Heart right ventricle (tissue), 16 donors: ENCODE measurements at regions not wholly inside any gene's neighbourhood (a gene's known extent, or its start where the extent isn't known, plus 50 kb on each side); places are given as distances from the start of the nearest gene placed in this dataset.

Source experiments
- ATAC-seq, 8 donors: fragments of 200-7000 bp; cut with Tn5 transposase; one replicate each; pipeline ENCODE4 v1.9.1; 2020; ENCODE audit warnings: mild to moderate bottlenecking in 8 of 8, moderate library complexity in 8 of 8, moderate number of reproducible peaks in 1 of 8
- DNase-seq, 2 donors: peaks; one replicate each; pipeline ENCODE4 v3.0.0-alpha.2; 2020
- H3K27ac ChIP-seq, 10 donors: fragments of 200-600 bp; sonication (generic) in 2 of 10; one replicate each; pipeline versions ENCODE4 v1.5.0 to v1.8.0; 2020 to 2022; ENCODE audit warnings: mild to moderate bottlenecking in 3 of 10
- H3K27me3 ChIP-seq, 7 donors: fragments of 200-600 bp; one replicate each; pipeline ENCODE4 v1.8.0; 2021 to 2022; ENCODE audit warnings: mild to moderate bottlenecking in 2 of 7
- H3K36me3 ChIP-seq, 9 donors: fragments of 200-600 bp; sonication (generic) in 1 of 9; one replicate each; pipeline versions ENCODE4 v1.5.0 to v1.8.0; 2020 to 2022; ENCODE audit warnings: mild to moderate bottlenecking in 2 of 9
- H3K4me1 ChIP-seq, 9 donors: fragments of 200-600 bp; sonication (generic) in 1 of 9; one replicate each; pipeline versions ENCODE4 v1.5.0 to v1.8.0; 2020 to 2022; ENCODE audit warnings: mild to moderate bottlenecking in 4 of 9
- H3K4me3 ChIP-seq, 10 donors: fragments of 200-600 bp; sonication (generic) in 2 of 10; one replicate each; pipeline versions ENCODE4 v1.5.0 to v1.8.0; 2020 to 2022; ENCODE audit warnings: mild to moderate bottlenecking in 7 of 10, moderate library complexity in 2 of 10
- H3K9me3 ChIP-seq, 11 donors: fragments of 200-600 bp in 10 of 11; sonication (generic) in 2 of 11; one replicate each; pipeline versions ENCODE4 v1.5.0 to v1.8.0; 2013 to 2022; ENCODE audit warnings: mild to moderate bottlenecking in 2 of 11, control low read depth in 1 of 11, moderate library complexity in 1 of 11
- CTCF ChIP-seq, 9 donors: fragments of 200-600 bp; sonication (generic) in 2 of 9; IDR thresholded peaks; one replicate each; pipeline versions ENCODE4 v1.5.0 to v1.8.0; 2021 to 2022; ENCODE audit warnings: antibody characterized with exemption in 9 of 9, mild to moderate bottlenecking in 5 of 9, moderate library complexity in 1 of 9
- WGBS, 2 donors: extraction: QIAGEN DNeasy Blood & Tissue Kit; methylation state at CpG; one replicate each; pipeline ENCODE4 v1.1.7; 2013; ENCODE audit warnings: inconsistent platforms in 1 of 2; 5-methylcytosine and 5-hydroxymethylcytosine counted together
- intact Hi-C, 10 donors: fragments of 100-400 bp; cut with DNase I; formaldehyde crosslinking; loops; one replicate each; pipeline versions ENCODE4 v1.11.1 to v1.14.2; 2022
- donor health status: Arrhythmogenic right ventricular cardiomyopathy.
- donor health status: ischemic (EF 13 %, LVEDD 7.1; RV severe dilation, severe dysfunction).
- donor health status: healthy with polysubstance abuse.
- donor health status: DM: no; HTN: yes; CAD: no.
- donor health status: DM: no; HTN: no; CAD: no.
- donor health status: ischemic (EF 25% LVEDD 6.9; RV normal size, moderate dysfunction).
- donor health status: ischemic (EF 25% LVEDD 5.7; RV mildly dilated, moderate dysfunction).
- donor health status: healthy.
- donor health status: DM: yes; HTN: yes; CAD: no.
- donor health status: Ischemic cardiomyopathy.
- donor health status: ischemic (EF 35%, LVEDD 5.7; RV mildly dilated, moderate dysfunction).
- donor health status: nonischemic (EF 11% LVEDD 7.7; RV severe dilation, severe dysfunction).
- donor health status: DM: yes; HTN: yes; CAD: no.
- donor health status: PGD.
- donor health status: ischemic (EF 29% LVEDD 5.4; RV normal size, mild dysfunction).
- donor health status: nonischemic (EF 23%, LVEDD 6.1; RV moderate dilation, normal function).

- DNase-seq (no peak), ATAC-seq (no peak)
- no peak for TF ChIP-seq CTCF (IDR thresholded peaks at IDR 0.05)
- 79 to 80% methylated on average over 2 of the region's 2 CpGs for WGBS, 2 donors
- Histone ChIP-seq H3K4me1 (no peaks in the 10 kb centered on the region), H3K4me3 (no peak overlapping the region), H3K36me3 (no peaks in the 10 kb centered on the region), H3K27me3 (no peaks in the 10 kb centered on the region), H3K9me3 (peaks cover 0 to 3% (median 0%) of the 10 kb centered on the region in 11 donors), H3K27ac (no peak overlapping the region)
- intact Hi-C loops: no loop called here
Measured at GRCh38 chr5:166507810-166508425, 1783.5 kb upstream of the WWC1 start.

- Histone ChIP-seq H3K4me3 (no peak overlapping the region), H3K9me3 (peaks cover 0 to 3% (median 0%) of the 10 kb centered on the region in 11 donors), H3K36me3 (no peaks in the 10 kb centered on the region), H3K27ac (no peak overlapping the region), H3K4me1 (no peaks in the 10 kb centered on the region), H3K27me3 (no peaks in the 10 kb centered on the region)
- intact Hi-C loops: no loop called here
- ATAC-seq (no peak), DNase-seq (no peak)
- 52 to 61% methylated on average over 3 of the region's 3 CpGs for WGBS, 2 donors
- no peak for TF ChIP-seq CTCF (IDR thresholded peaks at IDR 0.05)
Measured at GRCh38 chr5:166509085-166509484, 1782.4 kb upstream of the WWC1 start.

- intact Hi-C loops: no loop called here
- Histone ChIP-seq H3K4me3 (no peak overlapping the region), H3K27me3 (no peaks in the 10 kb centered on the region), H3K4me1 (no peaks in the 10 kb centered on the region), H3K27ac (no peak overlapping the region), H3K9me3 (no peaks in the 10 kb centered on the region), H3K36me3 (no peaks in the 10 kb centered on the region)
- DNase-seq: no peak
- ATAC-seq: no peak
- TF ChIP-seq CTCF (IDR thresholded peaks at IDR 0.05): no peak
- 65 to 66% methylated on average over 5 of the region's 5 CpGs for WGBS, 2 donors
Measured at GRCh38 chr5:166517976-166518375, 1773.5 kb upstream of the WWC1 start.

GRCh38 chr5:166523206-166523605 is 1768.2 kb upstream of the WWC1 start:
- 77 to 78% methylated on average over 2 of the region's 2 CpGs for WGBS, 2 donors
- ATAC-seq: no peak
- H3K9me3 ChIP-seq: no peaks in the 10 kb centered on the region
- no peak for TF ChIP-seq CTCF (IDR thresholded peaks at IDR 0.05)
- H3K27me3 ChIP-seq: no peaks in the 10 kb centered on the region
- intact Hi-C loops: no loop called here
- H3K36me3 ChIP-seq: no peaks in the 10 kb centered on the region
- no peaks in the 10 kb centered on the region for H3K4me1 ChIP-seq
- H3K27ac ChIP-seq: no peak overlapping the region
- H3K4me3 ChIP-seq: no peak overlapping the region
- DNase-seq: no peak
